HEK293T (cell line): ENCODE measurements at regions not wholly inside any gene's neighbourhood (a gene's known extent, or its start where the extent isn't known, plus 50 kb on each side); places are given as distances from the start of the nearest gene placed in this dataset.

Experiments
- ARNT ChIP-seq: fragments of 450-650 bp; IDR thresholded peaks from 2 replicates; pipeline ENCODE4 v1.6.1; 2017; ENCODE audit warnings: mild to moderate bottlenecking
- BHLHE40 ChIP-seq: fragments of 450-650 bp; IDR thresholded peaks from 2 replicates; pipeline ENCODE4 v1.6.1; 2016; ENCODE audit warnings: mild to moderate bottlenecking, moderate library complexity, borderline replicate concordance
- CTBP1 ChIP-seq: fragments of 450-650 bp; IDR thresholded peaks from 2 replicates; pipeline ENCODE4 v1.6.1; 2016; ENCODE audit warnings: borderline replicate concordance
- FOXK2 ChIP-seq: fragments of 450-650 bp; IDR thresholded peaks from 2 replicates; pipeline ENCODE4 v1.6.1; 2016; ENCODE audit warnings: mild to moderate bottlenecking
- FOXM1 ChIP-seq: fragments of 450-650 bp; IDR thresholded peaks from 2 replicates; pipeline ENCODE4 v1.6.1; 2017; ENCODE audit warnings: mild to moderate bottlenecking, borderline replicate concordance
- HDGF ChIP-seq: fragments of 450-650 bp; IDR thresholded peaks from 2 replicates; pipeline ENCODE4 v1.6.1; 2017; ENCODE audit warnings: antibody characterized with exemption, borderline replicate concordance
- NFRKB ChIP-seq: fragments of 450-650 bp; IDR thresholded peaks from 2 replicates; pipeline ENCODE4 v1.6.1; 2016; ENCODE audit warnings: mild to moderate bottlenecking, moderate library complexity
- SP1 ChIP-seq: fragments of 450-650 bp; IDR thresholded peaks from 2 replicates; pipeline ENCODE4 v1.6.1; 2017
- SUZ12 ChIP-seq: fragments of 450-650 bp; IDR thresholded peaks from 2 replicates; pipeline ENCODE4 v1.6.1; 2016; ENCODE audit warnings: mild to moderate bottlenecking
- TF ChIP-seq, protein P1 (sequence below): fragments of 450-650 bp; IDR thresholded peaks from 2 replicates; pipeline ENCODE4 v1.6.1; 2016

DNA sequence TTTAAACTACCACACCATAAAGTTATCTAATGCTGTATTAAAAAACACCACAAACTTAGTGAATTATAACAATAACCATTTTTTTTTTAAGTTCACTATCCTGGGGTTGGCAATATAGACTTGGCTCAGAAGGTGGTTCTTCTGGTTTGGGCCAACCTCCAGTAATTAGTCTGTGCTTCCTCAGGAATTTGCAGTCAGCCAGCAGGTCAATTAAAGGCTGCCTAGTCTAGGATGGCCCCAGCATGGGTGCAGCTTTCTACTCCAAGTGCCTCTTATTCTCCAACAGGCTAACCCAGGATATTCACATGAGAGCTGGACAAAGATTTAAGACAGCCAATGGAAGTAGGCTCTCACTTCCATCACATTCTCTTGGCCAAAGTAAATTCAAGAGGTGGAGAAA lies 379.1 kb upstream of the FIGN start:
- TF ChIP-seq CTBP1 (no peak), FOXK2 (no peak), HDGF (no peak), BHLHE40 (no peak), SUZ12 (no peak), ARNT (no peak), SP1 (no peak), NFRKB (no peak), FOXM1 (no peak)
- TF ChIP-seq, protein P1, sequence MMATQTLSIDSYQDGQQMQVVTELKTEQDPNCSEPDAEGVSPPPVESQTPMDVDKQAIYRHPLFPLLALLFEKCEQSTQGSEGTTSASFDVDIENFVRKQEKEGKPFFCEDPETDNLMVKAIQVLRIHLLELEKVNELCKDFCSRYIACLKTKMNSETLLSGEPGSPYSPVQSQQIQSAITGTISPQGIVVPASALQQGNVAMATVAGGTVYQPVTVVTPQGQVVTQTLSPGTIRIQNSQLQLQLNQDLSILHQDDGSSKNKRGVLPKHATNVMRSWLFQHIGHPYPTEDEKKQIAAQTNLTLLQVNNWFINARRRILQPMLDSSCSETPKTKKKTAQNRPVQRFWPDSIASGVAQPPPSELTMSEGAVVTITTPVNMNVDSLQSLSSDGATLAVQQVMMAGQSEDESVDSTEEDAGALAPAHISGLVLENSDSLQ, result no peak
